HCT116 (cell line): ENCODE measurements at regions not wholly inside any gene's neighbourhood (a gene's known extent, or its start where the extent isn't known, plus 50 kb on each side); places are given as distances from the start of the nearest gene placed in this dataset.

ENCODE experiments used
- ATAC-seq: fragments of 200-7000 bp; cut with Tn5 transposase; 2 replicates; pipeline ENCODE4 v1.9.1; 2020; ENCODE audit warnings: mild to moderate bottlenecking, moderate library complexity
- BruUV-seq: library from RNA; stranded (reverse); fragments of 400-500 nt; replicated peaks from 2 replicates; lab custom pipeline; 2021; lab: Mats Ljungman, UMichigan
- CTCF ChIA-PET: fragments of 300-600 bp; sonication (Branson Sonifier 250); formaldehyde crosslinking; loops from one replicate; lab custom pipeline; 2021; ENCODE audit warnings: antibody characterized with exemption; lab: Charles Lee
- POLR2A ChIA-PET: fragments of 300-600, 350-600 bp; sonication (Branson Sonifier 250); formaldehyde crosslinking; loops from one replicate; lab custom pipeline; 2021; ENCODE audit warnings: antibody characterized with exemption; lab: Charles Lee
- RAD21 ChIA-PET, 2 experiments: fragments of 300-600 bp; sonication (Branson Sonifier 250); formaldehyde crosslinking; loops; one replicate each; lab custom pipeline; 2023; ENCODE audit warnings: low total read pairs in 2 of 2; ENCODE audit not compliant: uncharacterized antibody in 2 of 2, unreplicated experiment in 2 of 2, low non-redundant PET in 1 of 2; lab: Charles Lee
- DNase-seq: peaks from one replicate; pipeline ENCODE4 v3.0.0-alpha.2; 2010; ENCODE audit warnings: low read depth, low spot score
- H2AFZ ChIP-seq: fragments of 200-600 bp; shearing (Covaris generic), sonication (generic); 2 replicates; pipeline ENCODE4 v1.6.1; 2017; ENCODE audit warnings: low read depth, mixed run types, mixed read lengths, antibody characterized with exemption, low read length; ENCODE audit not compliant: poor library complexity, severe bottlenecking
- H3K27ac ChIP-seq: 2 replicates; pipeline ENCODE4 v1.5.1; 2012; ENCODE audit warnings: low read depth, low read length
- H3K27me3 ChIP-seq: fragments of 200-600 bp; sonication (generic); 2 replicates; pipeline ENCODE4 v1.6.1; 2016; ENCODE audit warnings: mixed run types, low read length, mixed read lengths; ENCODE audit not compliant: insufficient read depth
- H3K36me3 ChIP-seq, 2 experiments: fragments of 200-500 bp in 1 of 2; fragments of 200-600 bp in 1 of 2; sonication (Bioruptor generic) in 1 of 2; sonication (generic) in 1 of 2; 2 replicates each; pipeline versions ENCODE4 v1.5.1 to v1.6.1; 2014 to 2016; ENCODE audit warnings: low read length in 2 of 2, inconsistent platforms in 1 of 2, mixed read lengths in 1 of 2, mixed run types in 1 of 2; ENCODE audit not compliant: insufficient read depth in 2 of 2, control insufficient read depth in 1 of 2
- H3K4me1 ChIP-seq, 2 experiments: fragments of 200-600 bp in 1 of 2; sonication (generic) in 1 of 2; 2 replicates each; pipeline versions ENCODE4 v1.5.1 to v1.6.1; 2012 to 2017; ENCODE audit warnings: low read length in 2 of 2, inconsistent platforms in 1 of 2, mild to moderate bottlenecking in 1 of 2, mixed read lengths in 1 of 2, mixed run types in 1 of 2, moderate library complexity in 1 of 2; ENCODE audit not compliant: insufficient read depth in 2 of 2, control insufficient read depth in 1 of 2
- H3K4me2 ChIP-seq: fragments of 200-600 bp; sonication (generic); 2 replicates; pipeline ENCODE4 v1.6.1; 2017; ENCODE audit warnings: mixed run types, low read length, mixed read lengths
- H3K4me3 ChIP-seq, 2 experiments: fragments of 200-600 bp in 1 of 2; sonication (generic) in 1 of 2; replicated peaks in 1 of 2; 2 replicates each; pipeline ENCODE4 v1.5.1; 2011 to 2016; ENCODE audit warnings: low read length in 2 of 2, control low read depth in 1 of 2, low read depth in 1 of 2, mild to moderate bottlenecking in 1 of 2, mixed read lengths in 1 of 2, mixed run types in 1 of 2
- H3K79me2 ChIP-seq: fragments of 200-600 bp; sonication (generic); 2 replicates; pipeline ENCODE4 v1.6.1; 2017; ENCODE audit warnings: mild to moderate bottlenecking, mixed run types, low read length, moderate library complexity, mixed read lengths; ENCODE audit not compliant: insufficient read depth
- H3K9ac ChIP-seq: fragments of 200-600 bp; sonication (generic); 2 replicates; pipeline ENCODE4 v1.6.1; 2016; ENCODE audit warnings: low read length, mixed read lengths
- H3K9me2 ChIP-seq: fragments of 200-600 bp; sonication (generic), shearing (Covaris generic); 2 replicates; pipeline ENCODE4 v1.6.1; 2017; ENCODE audit warnings: mixed run types, mild to moderate bottlenecking, moderate library complexity; ENCODE audit not compliant: insufficient read depth
- H3K9me3 ChIP-seq, 2 experiments: fragments of 200-500 bp in 1 of 2; fragments of 200-600 bp in 1 of 2; sonication (Bioruptor generic) in 1 of 2; sonication (generic) in 1 of 2; 2 replicates each; pipeline ENCODE4 v1.6.1; 2014 to 2017; ENCODE audit warnings: low read length in 2 of 2, mixed read lengths in 2 of 2, inconsistent platforms in 1 of 2, low read depth in 1 of 2, mild to moderate bottlenecking in 1 of 2, mixed run types in 1 of 2, moderate library complexity in 1 of 2; ENCODE audit not compliant: control insufficient read depth in 1 of 2, insufficient read depth in 1 of 2
- H4K20me1 ChIP-seq: fragments of 200-600 bp; sonication (generic), shearing (Covaris generic); 2 replicates; pipeline ENCODE4 v1.6.1; 2017; ENCODE audit warnings: mixed run types, mild to moderate bottlenecking, moderate library complexity; ENCODE audit not compliant: insufficient read depth
- CBX3 ChIP-seq: IDR thresholded peaks from 2 replicates; pipeline ENCODE4 v1.6.1; 2012; ENCODE audit warnings: low read depth
- ELF1 ChIP-seq: IDR thresholded peaks from 2 replicates; pipeline ENCODE4 v1.6.1; 2012; ENCODE audit warnings: low read depth, borderline replicate concordance
- EZH2 ChIP-seq: fragments of 200-600 bp; sonication (generic); IDR thresholded peaks from 2 replicates; pipeline ENCODE4 v1.6.1; 2017; ENCODE audit warnings: antibody characterized with exemption, mixed run types
- POLR2A ChIP-seq: IDR thresholded peaks from 2 replicates; pipeline ENCODE4 v1.7.0; 2011; ENCODE audit warnings: borderline replicate concordance; ENCODE audit not compliant: insufficient read depth, insufficient read length; ENCODE audit errors: extremely low read depth
- POLR2AphosphoS5 ChIP-seq: IDR thresholded peaks from 2 replicates; pipeline ENCODE4 v1.6.1; 2011; ENCODE audit warnings: mild to moderate bottlenecking, low read depth, low read length, moderate library complexity
- SRF ChIP-seq: IDR thresholded peaks from 2 replicates; pipeline ENCODE4 v1.6.1; 2012; ENCODE audit warnings: low read depth
- YY1 ChIP-seq: IDR thresholded peaks from 2 replicates; pipeline ENCODE4 v1.6.1; 2011; ENCODE audit warnings: low read length, low read depth, moderate library complexity, mild to moderate bottlenecking; ENCODE audit not compliant: insufficient replicate concordance; ENCODE audit errors: extremely low read depth
- ZNF274 ChIP-seq: fragments of 200-500 bp; sonication (Bioruptor generic); IDR thresholded peaks from 2 replicates; pipeline ENCODE4 v1.6.1; 2014; ENCODE audit warnings: mild to moderate bottlenecking, low read depth, low read length, inconsistent platforms
- intact Hi-C: fragments of 100-400 bp; cut with micrococcal nuclease; formaldehyde crosslinking; loops from 2 replicates; pipeline ENCODE4 v1.10.0; 2022
- TF ChIP-seq, protein P1 (sequence below): IDR thresholded peaks from 2 replicates; pipeline ENCODE4 v1.6.1; 2011; ENCODE audit warnings: mild to moderate bottlenecking, low read length, moderate library complexity; ENCODE audit not compliant: insufficient replicate concordance; ENCODE audit errors: extremely low read depth
- TF ChIP-seq, protein P2 (sequence below): IDR thresholded peaks from 2 replicates; pipeline ENCODE4 v1.6.1; 2012

DNA sequence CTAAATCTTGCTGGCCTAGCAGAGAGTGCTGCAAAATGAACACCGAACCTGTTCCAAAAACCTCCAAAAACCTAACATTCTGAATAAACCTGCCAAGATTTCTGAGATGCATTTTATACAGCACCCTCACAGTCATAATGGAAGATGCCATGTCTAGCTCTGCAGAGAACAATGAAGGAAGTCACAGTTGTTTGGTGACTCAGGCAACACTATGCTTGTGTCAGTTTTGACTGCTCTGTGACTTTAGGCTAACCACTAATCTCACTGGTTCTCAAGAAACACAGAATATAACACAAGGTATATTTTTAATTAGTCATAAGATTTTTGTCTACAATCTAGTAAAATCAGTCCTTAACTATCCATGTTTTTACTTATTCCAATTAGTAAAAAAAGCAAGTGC, 606.6 kb downstream of the TBL1XR1 start (continued):
- TF ChIP-seq, protein P1, sequence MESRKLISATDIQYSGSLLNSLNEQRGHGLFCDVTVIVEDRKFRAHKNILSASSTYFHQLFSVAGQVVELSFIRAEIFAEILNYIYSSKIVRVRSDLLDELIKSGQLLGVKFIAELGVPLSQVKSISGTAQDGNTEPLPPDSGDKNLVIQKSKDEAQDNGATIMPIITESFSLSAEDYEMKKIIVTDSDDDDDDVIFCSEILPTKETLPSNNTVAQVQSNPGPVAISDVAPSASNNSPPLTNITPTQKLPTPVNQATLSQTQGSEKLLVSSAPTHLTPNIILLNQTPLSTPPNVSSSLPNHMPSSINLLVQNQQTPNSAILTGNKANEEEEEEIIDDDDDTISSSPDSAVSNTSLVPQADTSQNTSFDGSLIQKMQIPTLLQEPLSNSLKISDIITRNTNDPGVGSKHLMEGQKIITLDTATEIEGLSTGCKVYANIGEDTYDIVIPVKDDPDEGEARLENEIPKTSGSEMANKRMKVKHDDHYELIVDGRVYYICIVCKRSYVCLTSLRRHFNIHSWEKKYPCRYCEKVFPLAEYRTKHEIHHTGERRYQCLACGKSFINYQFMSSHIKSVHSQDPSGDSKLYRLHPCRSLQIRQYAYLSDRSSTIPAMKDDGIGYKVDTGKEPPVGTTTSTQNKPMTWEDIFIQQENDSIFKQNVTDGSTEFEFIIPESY = no peak
- TF ChIP-seq, all 23 proteins: peak for 0

DNA sequence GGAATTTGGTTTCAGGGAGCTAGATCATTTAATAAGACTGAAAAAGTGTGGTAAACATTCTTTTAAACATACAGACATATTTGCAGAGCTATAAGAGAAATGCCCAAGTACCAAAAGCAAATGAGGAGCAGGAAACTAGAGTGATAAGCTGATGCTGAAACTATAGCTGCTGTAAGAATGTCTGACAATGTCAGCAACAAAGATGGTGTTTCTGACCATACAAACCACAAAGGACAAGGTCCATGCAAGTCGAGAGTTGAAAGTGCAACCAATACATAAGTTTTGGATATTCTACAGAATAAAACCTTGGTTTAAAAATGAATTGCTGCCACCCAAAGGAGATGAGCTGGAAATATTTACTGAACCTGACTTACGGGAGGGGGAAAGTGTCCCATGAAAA, 610.2 kb downstream of the TBL1XR1 start:
- ATAC-seq = no peak
- TF ChIP-seq POLR2AphosphoS5 = no peak
- TF ChIP-seq, protein P1 = no peak
- no peak for TF ChIP-seq POLR2A
- no peak for TF ChIP-seq EZH2
- TF ChIP-seq ELF1 = no peak
- TF ChIP-seq YY1 = no peak
- TF ChIP-seq ZNF274 = no peak
- TF ChIP-seq, protein P2, sequence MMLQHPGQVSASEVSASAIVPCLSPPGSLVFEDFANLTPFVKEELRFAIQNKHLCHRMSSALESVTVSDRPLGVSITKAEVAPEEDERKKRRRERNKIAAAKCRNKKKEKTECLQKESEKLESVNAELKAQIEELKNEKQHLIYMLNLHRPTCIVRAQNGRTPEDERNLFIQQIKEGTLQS = no peak
- no peak for TF ChIP-seq CBX3
- no peak for TF ChIP-seq SRF
- TF ChIP-seq, all 23 proteins: peak for 0
- H3K36me3 ChIP-seq = no peaks in the 10 kb centered on the region
- H3K27ac ChIP-seq = no peak overlapping the region
- no peak overlapping the region for H3K9ac ChIP-seq
- no peak overlapping the region for H2AFZ ChIP-seq
- DNase-seq = no peak
- ChIA-PET CTCF (no interaction called here), POLR2A (no interaction called here), RAD21 (no interaction called here)
- no peaks in the 10 kb centered on the region for H3K9me2 ChIP-seq
- no peaks in the 10 kb centered on the region for H3K9me3 ChIP-seq
- H3K4me1 ChIP-seq = no peaks in the 10 kb centered on the region
- no peaks in the 10 kb centered on the region for H3K79me2 ChIP-seq
- intact Hi-C loops = no loop called here
- H3K4me3 ChIP-seq = no peak overlapping the region
- no peaks in the 10 kb centered on the region for H4K20me1 ChIP-seq
- no peaks in the 10 kb centered on the region for H3K27me3 ChIP-seq
- no TSS peak for BruUV-seq
- no peak overlapping the region for H3K4me2 ChIP-seq
